HG03354 (cell line): ENCODE measurements at regions not wholly inside any gene's neighbourhood (a gene's known extent, or its start where the extent isn't known, plus 50 kb on each side); places are given as distances from the start of the nearest gene placed in this dataset.
"Not testable (repeated sequence)": the region's sequence is repeated elsewhere in the genome, so short reads cannot be mapped to it uniquely, and the experiment has no call there.

Source experiments
- ATAC-seq: cut with Tn5 transposase; IDR thresholded peaks from one replicate; pipeline ENCODE4 v1.9.1; 2021; ENCODE audit warnings: mild to moderate bottlenecking; ENCODE audit not compliant: unreplicated experiment, poor library complexity, severe bottlenecking

GRCh38 chr21:14903172-14903865 is 161.5 kb downstream of the NRIP1 start:
- ATAC-seq = no peak

- ATAC-seq = peak; percentile 79
Measured at GRCh38 chr21:14901482-14901958, 163.3 kb downstream of the NRIP1 start.

GRCh38 chr21:14900611-14901010 is 164.2 kb downstream of the NRIP1 start:
- no peak for ATAC-seq

GRCh38 chr21:14900058-14900457 is 164.7 kb downstream of the NRIP1 start:
- ATAC-seq = no peak

- no peak for ATAC-seq
Measured at GRCh38 chr21:14895792-14896191, 169.0 kb downstream of the NRIP1 start.

GRCh38 chr21:14890141-14890540 is 174.7 kb downstream of the NRIP1 start:
- ATAC-seq = no peak

- no peak for ATAC-seq
Measured at GRCh38 chr21:14889080-14889810, 175.6 kb downstream of the NRIP1 start.

- no peak for ATAC-seq
Measured at GRCh38 chr21:14888202-14888601, 176.6 kb downstream of the NRIP1 start.

GRCh38 chr21:14886001-14886400 is 178.8 kb downstream of the NRIP1 start:
- no peak for ATAC-seq

GRCh38 chr21:14883351-14883750 is 181.4 kb downstream of the NRIP1 start:
- ATAC-seq = no peak

- ATAC-seq = not testable (repeated sequence)
Measured at GRCh38 chr21:14882545-14882944, 182.3 kb downstream of the NRIP1 start.

GRCh38 chr21:14881863-14882499 is 182.8 kb downstream of the NRIP1 start:
- ATAC-seq = no peak

- ATAC-seq = no peak
Measured at GRCh38 chr21:14880922-14881321, 183.9 kb downstream of the NRIP1 start.

GRCh38 chr21:14879458-14879857 is 185.3 kb downstream of the NRIP1 start:
- ATAC-seq = no peak

GRCh38 chr21:14878971-14879370 is 185.8 kb downstream of the NRIP1 start:
- no peak for ATAC-seq

GRCh38 chr21:14877581-14878228 is 187.1 kb downstream of the NRIP1 start:
- peak; percentile 61 for ATAC-seq

- no peak for ATAC-seq
Measured at GRCh38 chr21:14876524-14876840, 188.3 kb downstream of the NRIP1 start.

- peak; percentile 74 for ATAC-seq
Measured at GRCh38 chr21:14875704-14876523, 188.9 kb downstream of the NRIP1 start.

GRCh38 chr21:14875186-14875585 is 189.6 kb downstream of the NRIP1 start:
- no peak for ATAC-seq

GRCh38 chr21:14874379-14874778 is 190.4 kb downstream of the NRIP1 start:
- no peak for ATAC-seq
